ENCODE measurements at regions not wholly inside any gene's neighbourhood (a gene's known extent, or its start where the extent isn't known, plus 50 kb on each side); places are given as distances from the start of the nearest gene placed in this dataset.

- TF ChIP-seq CTCF (IDR thresholded peaks at IDR 0.05; ENCODE audit: low read length) (no peak), EZH2 (IDR thresholded peaks at IDR 0.05; ENCODE audit: borderline replicate concordance, low read length) (no peak)
Observed at GRCh38 chr5:130652176-130652575, 512.9 kb downstream of the HINT1 start.
